HuH-7.5 (cell line): ENCODE measurements at regions not wholly inside any gene's neighbourhood (a gene's known extent, or its start where the extent isn't known, plus 50 kb on each side); places are given as distances from the start of the nearest gene placed in this dataset.

Experiments
- DNase-seq: peaks from one replicate; pipeline ENCODE4 v3.0.0; 2011; ENCODE audit warnings: low spot score

DNA sequence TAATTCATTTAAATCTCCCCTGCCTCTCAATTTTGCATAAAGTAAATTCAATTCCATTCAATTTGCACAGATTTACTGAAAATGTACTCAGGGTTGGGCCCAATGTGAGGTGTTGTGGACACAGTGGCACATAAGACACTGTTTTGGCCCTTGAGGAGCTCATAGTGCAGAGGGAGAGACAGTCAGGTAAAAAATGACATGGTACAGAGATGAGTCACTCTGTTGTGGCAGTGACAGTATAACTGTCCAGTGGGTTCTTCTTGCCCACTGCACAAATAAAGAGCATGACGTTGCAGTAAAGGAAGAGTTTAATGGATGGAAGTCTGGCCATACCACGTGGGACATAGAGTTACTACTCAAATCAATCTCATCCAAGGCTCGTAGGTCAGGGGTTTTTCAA lies 400.3 kb upstream of the TRIB2 start:
- DNase-seq: no peak

DNA sequence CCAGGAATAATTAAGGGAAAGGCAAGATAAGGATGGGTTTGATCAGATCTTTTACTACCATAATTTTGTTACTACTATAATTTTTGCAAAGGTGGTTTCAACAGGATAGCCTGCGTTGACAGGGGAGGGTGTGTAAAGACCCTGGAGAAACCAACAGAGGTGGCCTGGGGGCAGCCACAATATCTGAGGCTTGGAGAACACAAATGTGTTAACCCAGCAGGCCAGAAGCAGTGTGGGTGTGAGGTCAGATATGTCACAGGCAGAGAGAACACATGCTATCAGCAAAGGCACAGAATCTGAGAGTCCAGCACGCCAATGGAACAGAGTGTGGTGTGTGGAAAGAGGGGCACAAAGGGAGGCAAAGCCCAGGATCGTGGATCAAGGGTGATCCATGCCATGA lies 399.4 kb upstream of the TRIB2 start:
- no peak for DNase-seq

DNA sequence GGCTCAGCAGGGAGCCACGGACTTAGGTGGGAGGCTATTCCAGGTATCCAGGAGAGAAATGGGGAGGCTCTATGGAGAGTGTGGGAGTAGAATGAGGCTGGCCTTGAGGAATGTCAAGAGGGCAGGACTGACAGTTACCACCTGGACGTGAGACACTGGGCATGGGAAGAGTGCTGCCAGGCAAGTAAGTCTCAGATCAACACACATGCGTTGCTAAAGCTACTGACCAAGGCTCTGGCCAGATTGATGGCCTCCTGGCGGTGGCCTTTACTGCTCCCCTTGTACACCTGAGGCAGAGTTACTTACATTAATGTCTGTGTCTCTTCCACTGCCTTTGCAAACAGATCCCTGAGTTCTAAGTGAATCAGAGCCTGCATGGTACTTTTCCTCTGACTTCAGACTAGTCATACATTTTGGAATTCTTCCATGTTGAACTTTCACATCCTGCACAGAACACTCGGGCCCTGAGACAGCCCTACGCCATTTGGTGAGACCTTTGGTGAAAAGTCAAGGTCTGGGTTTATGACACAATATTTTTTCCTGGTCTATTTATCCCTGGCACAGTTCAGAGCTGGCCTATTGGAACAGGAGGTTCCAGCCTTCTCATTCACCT lies 398.8 kb upstream of the TRIB2 start:
- no peak for DNase-seq

DNA sequence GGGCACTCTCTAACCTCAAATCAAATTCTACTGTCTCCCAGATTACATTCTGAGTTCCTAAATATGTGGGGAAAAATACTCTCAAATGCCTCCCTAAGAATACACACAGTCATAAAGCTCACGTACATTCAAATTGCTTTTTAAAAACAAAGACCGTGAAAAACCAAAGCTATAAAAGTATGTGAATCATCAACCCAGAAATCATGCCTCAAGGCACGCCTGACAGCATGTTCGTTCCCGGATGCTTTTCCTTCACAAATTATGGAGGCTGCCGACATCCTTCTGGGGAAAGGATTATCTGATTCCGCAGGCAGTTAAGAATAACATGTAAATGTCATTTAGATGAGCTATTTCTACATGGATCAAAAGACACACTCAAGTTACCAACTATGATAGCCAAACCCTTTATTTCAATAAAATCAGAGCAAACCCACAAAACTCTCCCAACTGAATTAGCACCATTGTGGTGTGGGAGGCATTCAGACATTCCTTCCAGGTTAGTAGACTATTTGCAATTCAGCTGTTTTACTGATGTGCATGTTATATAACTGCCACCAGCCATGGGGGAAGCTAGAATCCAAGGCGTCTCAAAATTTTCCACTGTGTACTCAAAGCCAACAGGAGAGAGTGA lies 398.2 kb upstream of the TRIB2 start:
- DNase-seq: no peak

DNA sequence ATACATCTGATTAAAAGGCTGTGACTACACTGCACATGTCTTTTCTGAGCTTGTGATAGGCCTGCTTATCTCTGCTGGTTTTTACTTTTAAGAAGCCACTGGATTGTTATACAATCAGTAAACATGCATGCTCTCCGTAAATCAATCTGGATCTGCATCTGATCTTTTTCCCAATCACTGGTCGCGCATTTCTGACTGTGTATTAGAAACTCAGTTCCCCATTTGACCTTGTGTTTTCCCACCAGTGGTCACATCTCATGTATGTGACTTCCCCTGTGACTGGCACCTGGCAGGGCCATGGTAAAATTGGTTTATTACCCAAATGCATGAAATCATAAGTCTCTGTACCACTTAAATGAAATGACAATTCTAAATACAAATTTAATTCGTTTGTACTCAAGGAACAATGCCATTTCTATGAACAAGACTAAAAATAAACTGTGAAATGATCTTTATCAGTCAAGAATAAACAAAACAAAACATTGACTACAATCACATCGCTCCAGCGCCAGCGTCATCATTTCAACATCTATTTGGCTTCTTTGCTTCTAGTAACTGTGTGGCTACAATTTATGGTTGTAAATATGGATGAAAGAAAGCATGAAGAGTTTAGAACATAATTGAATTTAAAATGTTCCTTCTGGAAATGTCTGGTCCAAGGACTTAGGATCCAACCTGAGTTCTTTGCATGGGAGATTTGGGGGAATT lies 396.6 kb upstream of the TRIB2 start:
- DNase-seq: no peak

DNA sequence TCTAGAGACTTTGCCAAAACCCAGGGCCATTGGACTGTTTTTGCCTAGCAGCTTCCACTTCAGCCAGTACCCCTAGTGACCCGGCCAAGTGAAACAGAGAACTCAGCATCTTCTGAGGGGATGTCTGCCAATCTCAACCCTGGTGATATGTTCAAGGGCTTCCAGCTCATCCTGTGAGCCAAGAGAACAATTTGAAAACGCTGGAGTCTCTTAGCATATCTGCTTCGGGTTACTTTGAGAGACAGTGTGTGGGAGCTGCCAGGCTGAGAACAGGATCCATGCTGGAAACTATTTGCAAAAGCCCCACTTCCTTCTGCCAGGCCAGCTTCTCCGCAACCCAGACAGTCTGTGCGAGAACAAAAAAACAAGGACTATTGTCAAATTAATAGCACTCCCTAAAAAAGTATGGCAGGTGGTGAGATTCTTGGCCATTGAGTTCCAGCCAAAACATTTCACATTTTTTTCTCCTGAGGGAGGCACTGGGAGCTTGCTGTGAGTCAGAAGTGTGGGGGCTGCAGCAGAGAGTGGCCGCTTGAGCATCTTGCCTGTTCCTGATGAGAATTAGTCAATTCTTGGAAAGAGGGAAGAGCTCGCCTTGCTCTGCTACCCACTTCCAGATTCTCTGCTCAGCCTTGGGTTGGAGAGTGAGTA lies 395.6 kb upstream of the TRIB2 start:
- DNase-seq: no peak

DNA sequence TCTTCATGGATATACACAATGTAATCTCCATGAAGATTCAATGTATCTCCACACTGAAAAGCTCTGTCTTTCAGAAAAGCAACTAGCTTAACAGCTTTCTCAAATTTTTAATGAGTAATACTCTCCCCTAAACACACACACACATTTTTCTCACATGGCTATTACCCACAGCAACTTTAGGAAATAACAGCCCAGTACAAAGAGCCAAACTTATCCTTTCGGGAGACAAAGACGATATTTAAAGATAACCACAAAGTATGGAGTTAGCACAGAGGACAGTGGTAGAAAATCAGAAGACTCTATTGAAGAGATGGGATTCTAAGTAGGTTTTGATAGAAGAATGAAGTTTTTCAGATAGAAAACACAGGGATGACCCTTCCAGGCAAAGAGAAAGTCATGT lies 394.9 kb upstream of the TRIB2 start:
- DNase-seq: no peak

DNA sequence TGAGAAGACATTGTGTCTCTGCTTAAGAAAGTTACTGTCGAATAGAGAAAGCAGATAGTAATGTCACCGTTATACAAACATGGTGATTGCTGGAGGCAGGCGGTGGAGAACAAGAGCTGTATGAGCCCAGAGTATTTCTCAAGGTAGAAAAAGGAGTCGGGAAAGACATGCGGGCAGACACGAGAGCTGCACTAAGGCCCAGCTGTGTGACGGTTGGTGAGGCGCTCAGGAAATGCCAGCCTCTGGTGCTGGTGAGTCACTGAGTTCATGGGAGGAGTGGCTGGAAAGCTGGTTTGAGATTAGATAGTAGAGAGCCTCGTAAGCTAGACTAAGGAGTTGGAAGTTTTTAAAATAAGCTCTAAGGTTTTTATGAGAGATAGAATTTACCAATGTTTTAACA lies 390.9 kb upstream of the TRIB2 start:
- no peak for DNase-seq

DNA sequence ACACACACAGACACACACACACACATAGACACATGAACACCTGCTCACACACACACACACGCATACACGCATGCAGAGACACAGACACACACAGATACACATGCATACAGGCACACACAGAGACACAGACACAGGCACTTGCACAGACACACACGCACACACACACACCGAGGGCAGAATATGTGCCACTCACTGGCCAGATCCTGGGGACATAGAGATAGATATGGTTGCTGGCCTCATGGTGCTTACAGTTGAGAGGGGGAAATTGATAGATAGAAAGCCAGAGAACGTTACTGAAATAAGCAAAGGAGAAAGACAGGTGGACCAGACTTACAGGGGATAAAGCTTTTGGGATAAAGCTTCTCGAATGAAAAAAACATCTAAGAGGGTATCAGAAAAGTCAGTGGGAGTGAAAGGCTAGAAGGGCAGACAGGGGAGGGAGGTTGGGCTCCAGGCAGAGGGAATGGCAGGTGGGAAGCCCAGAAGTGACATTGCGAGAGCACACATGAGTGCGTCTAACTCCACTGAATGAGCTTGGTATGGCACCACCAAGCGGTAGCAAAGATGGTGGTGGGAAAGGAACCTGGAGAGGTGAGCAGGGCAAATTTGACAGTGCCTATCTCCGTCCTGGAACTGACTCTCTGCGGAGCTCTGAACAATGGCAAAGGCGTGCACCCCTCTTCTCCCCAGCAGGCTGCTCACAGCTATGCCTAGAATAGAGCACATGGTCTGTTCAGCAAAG lies 390.1 kb upstream of the TRIB2 start:
- DNase-seq: no peak

DNA sequence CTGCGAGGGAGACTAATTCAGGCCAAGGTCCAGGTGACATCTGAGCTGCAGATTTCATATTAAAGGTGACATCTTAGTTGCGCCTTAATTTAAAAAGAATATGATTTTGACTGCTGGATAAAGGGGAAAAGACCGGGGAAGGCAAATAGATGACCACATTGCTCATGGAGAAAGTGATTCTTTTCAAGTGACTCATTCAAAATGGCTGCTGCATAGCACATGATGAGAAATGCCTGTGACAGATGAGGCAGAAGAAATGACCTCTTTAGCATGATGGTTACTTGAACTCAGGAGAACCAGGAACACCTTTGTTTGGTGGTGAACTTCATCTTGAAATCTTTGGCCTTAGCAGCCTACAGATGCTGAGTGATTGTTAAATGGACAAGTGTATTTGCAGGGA lies 385.8 kb upstream of the TRIB2 start:
- no peak for DNase-seq

DNA sequence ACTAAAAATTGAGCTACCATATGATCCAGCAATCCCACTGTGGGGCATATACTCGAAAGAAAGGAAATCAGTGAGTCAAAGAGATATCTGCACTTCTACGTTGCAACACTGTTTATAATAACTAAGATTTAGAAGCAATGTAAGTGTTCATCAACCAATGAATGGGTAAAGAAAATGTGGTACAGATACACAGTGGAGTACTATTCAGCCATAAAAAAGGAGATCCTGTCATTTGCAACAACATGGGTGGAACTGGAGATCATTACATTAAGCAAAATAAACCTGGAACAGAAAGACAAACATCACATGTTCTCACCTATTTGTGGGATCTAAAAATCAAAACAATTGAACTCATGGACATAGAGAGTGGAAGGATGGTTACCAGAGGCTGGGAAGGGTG lies 385.0 kb upstream of the TRIB2 start:
- DNase-seq: no peak

DNA sequence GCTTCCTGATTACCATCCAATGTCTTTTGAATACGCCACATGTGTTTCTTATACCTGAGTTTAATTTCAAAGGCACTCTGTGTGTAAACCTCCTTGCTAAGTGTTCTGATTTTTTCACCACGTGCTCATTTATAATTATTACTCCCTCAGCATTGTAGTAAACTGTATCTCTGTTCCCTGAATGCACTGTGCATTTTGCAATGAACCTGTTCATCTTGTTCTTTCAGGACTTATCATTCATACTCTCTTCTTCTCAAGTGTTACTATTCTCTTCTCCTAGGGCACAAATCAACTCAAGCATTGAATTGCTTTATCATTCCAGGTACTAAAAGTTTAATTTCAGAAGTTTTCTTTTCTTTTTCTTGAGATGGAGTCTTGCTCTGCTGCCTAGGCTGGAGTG lies 383.4 kb upstream of the TRIB2 start:
- no peak for DNase-seq

DNA sequence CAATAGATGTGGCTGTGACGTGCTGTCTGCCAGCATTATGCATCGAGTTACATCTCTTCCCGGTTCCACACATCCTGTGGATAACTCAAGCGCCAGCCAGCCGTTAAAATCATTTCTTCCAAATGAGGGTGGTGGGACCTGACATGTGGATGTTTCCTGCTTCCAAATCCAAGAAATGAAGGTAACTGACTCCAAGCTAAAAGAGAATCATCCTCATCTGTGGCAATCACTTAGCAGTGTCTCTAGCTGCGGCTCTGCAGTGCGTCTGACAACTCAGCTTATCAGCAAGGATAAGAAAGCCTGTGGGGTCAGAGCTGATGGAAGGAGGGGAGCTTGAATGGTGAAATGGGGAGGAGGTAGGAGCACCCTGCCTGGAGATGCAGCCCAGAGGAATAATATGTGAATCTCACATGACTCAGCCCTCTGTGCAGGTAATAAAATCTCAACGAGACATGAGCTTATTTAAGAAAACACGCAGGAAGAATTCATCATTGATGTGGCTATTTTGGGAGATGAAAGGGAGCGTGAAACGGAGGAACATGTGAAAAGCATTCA lies 382.2 kb upstream of the TRIB2 start:
- no peak for DNase-seq

DNA sequence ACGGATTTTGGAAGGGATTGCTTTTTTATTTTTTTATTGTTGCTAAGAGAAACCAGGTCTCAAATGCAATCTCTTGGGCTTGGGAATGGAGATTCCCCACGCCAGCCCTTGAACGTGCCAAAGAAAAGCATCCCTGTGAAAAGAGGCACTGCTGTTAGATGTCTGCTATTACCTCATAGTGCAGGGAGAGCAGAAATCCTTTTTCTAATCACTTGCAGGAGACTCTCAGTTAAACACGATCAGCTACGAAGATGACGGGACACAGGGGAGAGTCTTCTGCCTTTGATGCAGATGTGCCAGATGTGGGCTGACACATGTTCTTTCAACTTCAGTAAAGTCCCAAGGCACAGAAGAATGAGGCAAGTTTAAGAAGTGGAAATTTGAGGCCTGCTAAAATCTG lies 381.6 kb upstream of the TRIB2 start:
- no peak for DNase-seq

DNA sequence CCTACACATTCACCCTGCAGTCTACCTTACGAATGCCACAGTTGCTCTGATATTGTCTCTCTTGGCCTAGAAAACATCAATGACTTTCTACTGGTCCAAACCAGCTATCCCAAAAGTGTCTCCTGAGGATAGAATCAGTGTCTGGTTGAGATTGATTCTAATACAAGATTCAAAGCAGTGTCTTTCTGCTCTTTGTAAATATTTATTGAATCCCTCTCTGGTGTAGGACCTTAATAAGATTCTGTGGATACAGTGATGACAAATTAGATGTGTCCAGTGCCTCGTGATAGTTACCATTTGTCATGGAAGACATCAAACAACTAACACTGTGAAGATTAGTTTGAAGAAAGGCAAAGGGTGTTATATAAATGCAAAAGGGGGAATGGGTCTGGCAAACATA lies 380.7 kb upstream of the TRIB2 start:
- DNase-seq: no peak

DNA sequence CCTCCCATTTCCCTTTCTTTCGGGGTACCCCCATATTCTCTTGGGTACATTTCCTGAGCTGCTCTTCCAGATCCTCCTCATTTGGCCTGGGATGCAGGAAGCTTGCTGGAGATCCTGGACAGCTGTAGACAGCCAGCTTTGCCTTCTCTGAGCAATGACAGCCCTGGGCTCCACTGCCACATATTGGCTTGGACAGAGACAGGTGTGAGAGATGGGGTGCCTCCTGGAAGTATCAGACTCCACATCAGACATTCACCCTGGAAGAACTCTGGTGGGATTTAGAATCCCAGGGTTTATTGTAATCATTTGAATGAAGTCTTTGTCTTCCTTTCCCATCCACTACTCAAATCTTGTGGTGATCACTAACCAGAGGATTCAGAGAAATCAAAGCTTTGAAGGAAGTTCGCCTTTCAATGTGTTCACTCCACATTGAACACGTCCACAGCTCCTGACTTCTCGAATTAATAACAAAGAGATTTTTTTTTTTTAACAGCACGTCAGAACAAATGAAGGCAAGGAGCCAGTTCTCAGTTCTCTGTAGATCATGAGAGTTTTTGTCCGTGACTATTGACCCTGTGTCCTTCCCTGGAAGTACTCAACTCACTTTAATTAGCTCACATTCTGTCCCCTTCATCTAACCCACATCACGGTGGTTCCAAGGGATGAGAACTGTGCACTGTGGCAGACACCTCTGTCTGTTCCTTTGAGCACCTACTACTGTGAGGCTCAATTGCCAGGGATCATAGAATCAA lies 377.6 kb upstream of the TRIB2 start:
- no peak for DNase-seq

DNA sequence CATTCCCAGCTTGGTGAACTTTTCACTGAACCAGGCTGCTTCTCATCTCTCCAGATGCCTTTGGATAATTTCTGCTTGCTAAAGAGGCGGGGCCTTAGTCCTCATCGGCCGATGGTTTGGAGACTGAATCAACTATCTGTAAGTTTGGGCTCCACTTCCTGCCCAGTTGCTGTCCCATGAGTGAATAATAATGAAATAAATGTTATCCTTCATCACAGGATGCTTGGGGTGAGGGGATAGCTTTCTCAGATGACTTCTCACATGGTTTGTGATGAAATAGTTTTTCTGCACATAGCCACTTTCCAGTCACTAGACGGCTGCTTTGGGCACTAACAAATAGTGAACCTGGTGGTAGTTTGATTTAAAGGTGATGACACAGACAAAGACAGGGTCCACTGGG lies 376.6 kb upstream of the TRIB2 start:
- no peak for DNase-seq

DNA sequence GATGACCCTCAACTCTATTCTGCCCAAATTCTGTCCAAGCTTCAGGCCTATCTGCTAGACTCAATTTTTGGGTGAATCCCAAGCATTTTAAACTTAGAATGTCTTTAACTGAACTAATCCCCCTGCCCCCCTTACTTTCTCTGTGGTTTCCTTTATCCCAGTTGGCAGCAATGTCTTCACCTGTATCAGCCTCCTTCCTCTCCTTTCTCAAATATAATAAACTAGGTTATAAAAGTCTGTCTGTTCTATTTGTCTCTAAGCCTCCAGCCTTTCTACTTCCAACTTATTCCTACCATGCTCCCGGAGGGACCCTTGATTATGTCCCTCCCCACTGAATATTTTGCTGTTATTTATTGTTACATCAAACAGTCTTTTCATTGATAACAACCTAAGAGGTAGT lies 375.5 kb upstream of the TRIB2 start:
- no peak for DNase-seq

DNA sequence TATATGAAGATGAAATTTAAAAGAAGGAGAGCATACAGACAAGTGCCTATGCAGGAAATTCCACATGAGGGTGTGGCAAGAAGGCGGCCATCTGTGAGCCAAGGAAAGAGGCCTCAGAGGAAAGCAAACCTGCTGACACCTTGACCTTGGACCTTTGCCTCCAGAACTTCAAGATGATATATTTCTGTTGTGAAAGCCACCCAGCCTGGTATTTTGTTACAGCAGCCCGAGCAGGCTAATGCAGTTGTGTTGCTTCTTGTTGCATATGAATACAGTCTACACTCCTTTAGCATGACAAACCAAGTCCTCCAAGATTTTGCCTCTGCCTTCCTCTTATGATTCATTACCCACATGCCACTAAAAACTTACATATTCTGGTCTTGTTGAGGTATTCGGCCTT lies 374.8 kb upstream of the TRIB2 start:
- DNase-seq: no peak

DNA sequence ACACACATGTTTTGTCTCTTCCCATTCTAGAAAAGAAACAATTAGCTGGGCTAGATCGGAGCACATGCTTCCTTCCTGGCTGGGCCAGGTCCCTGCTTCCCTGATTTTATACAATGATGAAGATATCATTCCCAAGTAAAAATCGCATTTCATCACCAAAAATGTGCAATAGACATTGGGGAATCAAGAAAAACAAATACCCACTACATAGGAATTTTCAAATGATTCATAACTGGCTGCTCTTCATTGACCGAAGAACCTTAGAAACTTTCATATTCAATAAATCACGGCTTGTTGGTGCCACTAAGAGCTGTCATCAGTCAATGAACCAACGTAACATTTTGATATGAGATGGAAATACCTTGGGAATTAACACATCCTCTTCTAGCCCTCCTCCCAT lies 373.6 kb upstream of the TRIB2 start:
- DNase-seq: no peak

DNA sequence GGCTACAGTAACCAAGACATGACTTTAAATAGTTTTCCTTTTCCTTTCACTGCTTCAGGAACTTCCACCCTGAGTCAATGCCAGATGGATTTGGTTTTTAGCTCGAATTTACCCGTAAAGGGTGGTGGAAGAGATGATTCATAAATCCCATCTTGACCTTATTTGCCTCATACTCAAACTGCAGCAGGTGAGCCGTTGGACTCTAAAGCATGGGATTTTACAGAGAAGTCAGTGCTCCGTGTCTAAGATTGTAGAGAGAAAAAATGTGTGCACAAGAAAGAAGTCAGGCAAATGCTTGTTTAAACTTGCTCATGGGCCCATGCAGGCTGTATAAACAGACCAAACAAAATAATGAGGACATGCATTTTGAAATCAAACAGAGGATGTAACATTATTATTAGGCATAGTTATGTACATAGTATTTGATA lies 369.7 kb upstream of the TRIB2 start:
- DNase-seq: no peak

DNA sequence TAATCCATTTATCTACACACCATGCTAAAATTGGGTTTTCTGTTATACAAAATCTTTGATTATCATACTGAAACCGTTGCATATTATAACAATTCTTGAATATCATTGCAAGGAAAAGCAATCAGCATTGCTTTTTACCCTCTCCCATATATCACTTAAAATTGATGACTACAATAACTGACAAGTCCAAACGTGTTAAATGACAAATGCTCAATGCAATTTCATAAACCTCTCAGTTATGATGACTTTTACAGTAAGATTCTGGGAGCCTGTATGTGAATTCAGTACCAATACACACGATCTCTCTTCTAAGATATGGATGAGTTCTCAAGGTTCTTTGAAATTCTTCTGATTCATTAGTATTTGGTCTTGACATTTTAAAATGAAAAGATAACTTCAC lies 368.5 kb upstream of the TRIB2 start:
- DNase-seq: no peak
